Mucosa of rectum (tissue), 2 donors: ENCODE measurements at regions not wholly inside any gene's neighbourhood (a gene's known extent, or its start where the extent isn't known, plus 50 kb on each side); places are given as distances from the start of the nearest gene placed in this dataset.
"Not testable (repeated sequence)": the region's sequence is repeated elsewhere in the genome, so short reads cannot be mapped to it uniquely, and the experiment has no call there.

Experiments
- H3K27ac ChIP-seq, 2 donors: one replicate each; pipeline ENCODE4 v1.7.0; 2013; ENCODE audit warnings: inconsistent platforms in 2 of 2, low read depth in 2 of 2, low read length in 2 of 2
- H3K27me3 ChIP-seq, 2 donors: one replicate each; pipeline ENCODE4 v1.7.0; 2013; ENCODE audit warnings: low read length in 2 of 2; ENCODE audit not compliant: control insufficient read depth in 2 of 2, insufficient read depth in 2 of 2
- H3K36me3 ChIP-seq, 2 donors: one replicate each; pipeline ENCODE4 v1.7.0; 2013; ENCODE audit warnings: low read length in 2 of 2; ENCODE audit not compliant: control insufficient read depth in 2 of 2, insufficient read depth in 2 of 2
- H3K4me1 ChIP-seq, 2 donors: one replicate each; pipeline ENCODE4 v1.7.0; 2013; ENCODE audit warnings: low read length in 2 of 2, mild to moderate bottlenecking in 1 of 2; ENCODE audit not compliant: control insufficient read depth in 2 of 2, insufficient read depth in 2 of 2
- H3K4me3 ChIP-seq, 2 donors: one replicate each; pipeline ENCODE4 v1.7.0; 2013; ENCODE audit warnings: low read length in 2 of 2
- H3K9ac ChIP-seq, 2 donors: one replicate each; pipeline ENCODE4 v1.7.0; 2013; ENCODE audit warnings: low read length in 2 of 2, low read depth in 1 of 2, mild to moderate bottlenecking in 1 of 2
- H3K9me3 ChIP-seq, 2 donors: one replicate each; pipeline ENCODE4 v1.7.0; 2013; ENCODE audit warnings: low read length in 2 of 2; ENCODE audit not compliant: control insufficient read depth in 2 of 2
- donor health status: healthy.
- donor health status: Normal muscosa, but diverticular disease.

DNA sequence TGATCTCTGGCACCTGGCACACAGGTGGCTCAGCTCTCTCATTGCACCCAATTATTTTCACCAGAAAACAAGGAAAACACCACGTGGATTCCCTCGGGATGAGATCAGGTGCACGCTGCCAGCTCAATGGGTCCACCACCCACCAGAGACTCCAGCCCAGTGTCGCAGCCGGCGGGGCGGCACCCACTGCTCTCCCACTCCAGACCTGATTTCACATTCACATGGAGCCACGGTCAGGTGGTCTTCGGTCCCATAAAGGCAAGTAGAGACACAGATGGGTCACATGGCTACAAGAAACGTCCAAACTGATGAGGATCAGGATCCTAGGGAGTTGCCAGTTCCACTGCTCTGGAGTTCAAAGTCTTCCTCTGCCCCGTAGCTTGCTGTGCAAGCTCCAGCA is 217.6 kb downstream of the ANKRD30B start:
- H3K9me3 ChIP-seq: no peaks in the 10 kb centered on the region
- H3K4me3 ChIP-seq: no peak overlapping the region
- H3K27ac ChIP-seq: no peak overlapping the region
- H3K36me3 ChIP-seq: no peaks in the 10 kb centered on the region
- H3K27me3 ChIP-seq: no peaks in the 10 kb centered on the region
- H3K4me1 ChIP-seq: no peaks in the 10 kb centered on the region
- H3K9ac ChIP-seq: no peak overlapping the region

DNA sequence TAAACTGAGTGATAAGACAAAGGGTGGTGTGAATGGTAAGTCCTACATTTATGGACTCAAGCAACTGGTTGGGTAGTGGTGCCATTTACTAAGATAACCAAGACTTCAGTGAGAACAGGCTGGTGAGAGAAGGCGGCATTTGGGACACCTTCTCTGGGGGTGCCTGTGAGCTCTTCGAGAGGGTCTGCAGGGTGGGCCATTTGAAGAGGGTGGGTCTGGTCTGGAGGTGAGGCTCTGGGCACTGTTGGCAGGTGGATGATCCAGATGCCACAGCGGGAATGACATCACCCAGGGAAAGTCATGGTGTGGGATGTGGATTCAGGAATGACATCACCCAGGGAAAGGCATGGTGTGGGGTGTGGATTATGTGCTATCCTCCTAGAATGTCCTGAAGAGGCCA is 219.3 kb downstream of the ANKRD30B start:
- H3K27me3 ChIP-seq, H3K4me1 ChIP-seq, H3K36me3 ChIP-seq, H3K27ac ChIP-seq, H3K9ac ChIP-seq, H3K4me3 ChIP-seq, H3K9me3 ChIP-seq: not testable (repeated sequence)

DNA sequence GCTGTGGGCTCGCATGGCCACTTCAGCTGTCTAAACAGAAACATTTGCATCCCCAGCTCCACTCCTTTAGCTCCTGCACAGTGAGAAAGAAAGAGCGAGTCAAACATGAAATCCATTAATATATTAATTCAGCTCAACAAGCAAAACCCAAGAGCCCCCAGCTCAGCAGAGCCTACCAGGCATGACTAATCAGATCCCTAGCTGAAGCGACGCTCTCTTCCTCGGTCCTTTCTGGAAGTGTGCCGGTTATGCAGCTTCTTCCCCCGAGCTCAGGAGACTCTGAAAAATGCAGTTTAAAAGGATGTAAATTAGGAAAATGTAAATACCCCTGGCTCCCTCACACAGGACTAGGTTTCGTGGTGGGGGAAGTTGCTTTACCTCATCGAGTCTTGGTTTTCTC is 221.5 kb downstream of the ANKRD30B start:
- Histone ChIP-seq H3K27ac (no peak overlapping the region), H3K9ac (no peak overlapping the region), H3K27me3 (no peaks in the 10 kb centered on the region), H3K4me1 (no peaks in the 10 kb centered on the region), H3K4me3 (no peak overlapping the region), H3K36me3 (no peaks in the 10 kb centered on the region), H3K9me3 (no peaks in the 10 kb centered on the region)

DNA sequence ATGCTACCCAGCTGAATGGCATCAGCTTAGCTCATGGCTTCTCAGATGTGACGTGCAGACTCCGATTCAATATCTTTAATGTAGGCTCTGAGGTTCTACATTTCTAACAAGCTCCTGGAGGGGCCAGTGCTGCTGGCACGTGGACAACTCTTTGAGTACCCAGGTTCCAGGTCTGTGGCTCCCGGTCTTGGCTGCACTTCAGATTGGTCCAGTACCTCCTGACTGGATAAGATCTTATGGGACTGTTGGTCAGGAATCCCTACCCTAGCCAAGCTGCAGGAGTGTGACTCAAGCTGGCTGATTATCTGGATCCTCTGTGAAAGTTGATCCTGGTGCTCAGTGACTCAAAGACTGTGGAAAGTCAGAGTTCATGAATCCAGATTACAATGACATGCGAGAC is 222.1 kb downstream of the ANKRD30B start:
- H3K27ac ChIP-seq: no peak overlapping the region
- no peaks in the 10 kb centered on the region for H3K27me3 ChIP-seq
- H3K4me3 ChIP-seq: no peak overlapping the region
- no peaks in the 10 kb centered on the region for H3K36me3 ChIP-seq
- no peak overlapping the region for H3K9ac ChIP-seq
- H3K9me3 ChIP-seq: no peaks in the 10 kb centered on the region
- no peaks in the 10 kb centered on the region for H3K4me1 ChIP-seq

DNA sequence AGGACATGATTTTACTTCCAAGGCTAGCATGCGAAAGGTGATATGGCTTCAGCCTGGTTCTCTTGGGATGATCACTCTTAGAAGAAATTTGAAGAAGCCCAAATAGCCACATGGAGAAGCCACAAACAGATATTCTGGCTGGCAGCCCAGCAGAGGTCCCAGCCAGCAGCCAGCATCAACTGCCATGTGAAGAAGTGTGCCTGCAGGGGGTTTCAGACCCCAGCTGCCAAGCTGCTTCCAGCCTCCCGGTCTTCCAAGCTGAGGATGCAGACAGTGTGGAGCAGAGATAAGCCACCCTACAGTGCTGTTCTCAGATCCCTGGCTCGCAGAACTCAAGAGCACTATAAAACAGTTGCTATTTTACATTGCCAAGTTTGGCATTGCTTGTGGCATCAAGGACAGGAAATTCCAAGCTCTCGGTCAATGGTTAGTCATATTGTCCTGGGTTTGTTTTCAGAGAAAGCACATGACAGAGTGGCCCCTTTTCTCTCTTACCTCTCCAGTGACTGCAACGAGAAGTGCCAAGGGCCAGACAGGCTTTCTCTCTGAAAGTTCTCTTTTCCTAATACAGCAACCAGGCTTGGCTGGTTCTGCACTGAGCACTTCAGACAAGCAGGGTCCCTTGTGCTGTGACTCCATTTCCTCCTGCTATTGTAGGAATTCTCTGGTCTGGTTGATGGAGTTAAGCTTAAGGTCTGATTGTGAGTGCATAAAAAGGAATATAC is 223.7 kb downstream of the ANKRD30B start:
- Histone ChIP-seq H3K27ac (no peak overlapping the region), H3K4me3 (no peak overlapping the region), H3K9ac (no peak overlapping the region), H3K27me3 (no peaks in the 10 kb centered on the region), H3K9me3 (no peaks in the 10 kb centered on the region), H3K4me1 (no peaks in the 10 kb centered on the region), H3K36me3 (no peaks in the 10 kb centered on the region)

DNA sequence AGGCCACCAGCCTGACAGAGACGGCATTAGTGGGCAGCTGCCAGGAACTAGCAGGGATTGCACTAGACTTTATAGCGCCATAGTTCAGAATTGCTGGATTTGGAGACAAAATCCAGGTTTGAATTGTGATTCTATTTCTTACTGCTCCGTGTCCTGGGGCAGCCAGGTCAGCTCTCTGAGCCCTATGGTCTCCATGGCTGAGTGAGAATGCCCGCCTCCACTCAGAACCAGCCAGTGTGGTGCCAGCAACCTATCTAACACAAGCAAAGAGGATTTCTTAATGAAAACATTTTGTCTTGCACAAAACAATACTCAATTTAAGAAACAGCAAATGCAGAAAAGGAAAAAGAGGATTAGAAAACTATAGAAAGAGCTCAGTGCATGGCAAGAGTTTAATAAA is 225.4 kb downstream of the ANKRD30B start:
- not testable (repeated sequence) for H3K4me1 ChIP-seq

DNA sequence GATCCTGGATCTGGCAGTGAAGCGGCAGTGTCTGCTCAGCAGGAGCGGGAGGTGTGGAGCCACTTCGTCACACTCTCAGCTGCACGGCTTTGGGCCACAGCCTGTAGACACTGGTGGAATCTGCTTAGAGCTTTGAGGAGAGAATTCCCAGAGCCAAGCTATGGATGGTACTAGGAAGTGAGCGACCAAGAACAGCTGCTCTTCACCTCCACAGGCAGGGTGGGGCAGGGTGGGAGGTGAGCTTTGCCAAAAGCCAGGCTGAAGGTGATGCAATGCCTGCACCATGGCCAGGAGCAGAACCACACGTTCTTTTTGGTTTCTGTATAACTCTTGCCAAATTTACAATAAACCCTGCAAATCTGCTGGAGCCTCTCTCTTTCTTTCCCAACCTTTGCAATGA is 226.1 kb downstream of the ANKRD30B start:
- Histone ChIP-seq H3K27ac (no peak overlapping the region), H3K27me3 (no peaks in the 10 kb centered on the region), H3K4me3 (no peak overlapping the region), H3K9me3 (no peaks in the 10 kb centered on the region), H3K9ac (no peak overlapping the region), H3K36me3 (no peaks in the 10 kb centered on the region), H3K4me1 (no peaks in the 10 kb centered on the region)

More for the DNA sequence above, 225.4 kb downstream of the ANKRD30B start:
- H3K27ac ChIP-seq, H3K9me3 ChIP-seq, H3K27me3 ChIP-seq, H3K4me3 ChIP-seq, H3K9ac ChIP-seq, H3K36me3 ChIP-seq: not testable (repeated sequence)

DNA sequence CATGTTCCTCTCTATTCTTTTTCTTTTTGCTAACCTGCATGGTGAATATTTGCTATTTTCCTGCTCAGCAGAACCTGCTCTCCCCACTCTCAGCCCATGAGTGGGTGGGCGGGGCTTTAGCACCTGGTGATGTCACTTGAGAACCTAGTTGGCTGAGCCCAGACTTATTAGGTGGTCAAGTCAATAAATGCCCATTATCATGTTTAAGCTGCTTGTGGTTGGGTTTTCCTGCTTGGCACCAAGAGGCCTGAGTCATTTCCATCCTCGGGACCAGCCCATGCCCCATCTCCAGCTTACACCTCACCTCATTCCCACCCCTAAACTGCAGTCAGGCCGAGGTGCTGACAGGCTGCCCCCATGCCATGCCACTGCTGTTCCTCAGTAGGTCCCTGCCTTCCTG is 226.6 kb downstream of the ANKRD30B start:
- no peaks in the 10 kb centered on the region for H3K36me3 ChIP-seq
- H3K27ac ChIP-seq: no peak overlapping the region
- no peaks in the 10 kb centered on the region for H3K9me3 ChIP-seq
- no peak overlapping the region for H3K9ac ChIP-seq
- H3K27me3 ChIP-seq: no peaks in the 10 kb centered on the region
- no peaks in the 10 kb centered on the region for H3K4me1 ChIP-seq
- no peak overlapping the region for H3K4me3 ChIP-seq

DNA sequence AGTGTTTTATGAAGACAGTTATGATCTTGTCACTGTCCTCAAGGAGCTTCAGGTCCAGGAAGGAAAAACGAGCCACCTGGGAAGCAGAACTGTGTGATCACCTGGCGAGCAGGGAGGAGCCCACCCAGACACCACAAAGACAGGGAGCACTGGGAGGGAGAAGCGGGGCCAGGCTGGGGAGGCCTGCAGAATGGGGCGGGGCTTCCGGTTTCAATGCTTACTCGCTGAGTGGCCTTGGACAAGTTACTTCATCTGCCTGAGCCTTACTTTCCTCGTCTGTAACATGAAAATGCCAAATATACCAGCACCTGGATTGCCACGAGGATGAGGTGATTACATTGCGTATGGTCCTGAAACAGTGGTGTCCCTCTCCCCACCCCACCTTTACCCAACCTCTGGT is 227.5 kb downstream of the ANKRD30B start:
- H3K4me1 ChIP-seq: no peaks in the 10 kb centered on the region
- H3K9ac ChIP-seq: no peak overlapping the region
- no peaks in the 10 kb centered on the region for H3K9me3 ChIP-seq
- no peaks in the 10 kb centered on the region for H3K27me3 ChIP-seq
- H3K27ac ChIP-seq: no peak overlapping the region
- H3K36me3 ChIP-seq: no peaks in the 10 kb centered on the region
- H3K4me3 ChIP-seq: no peak overlapping the region

DNA sequence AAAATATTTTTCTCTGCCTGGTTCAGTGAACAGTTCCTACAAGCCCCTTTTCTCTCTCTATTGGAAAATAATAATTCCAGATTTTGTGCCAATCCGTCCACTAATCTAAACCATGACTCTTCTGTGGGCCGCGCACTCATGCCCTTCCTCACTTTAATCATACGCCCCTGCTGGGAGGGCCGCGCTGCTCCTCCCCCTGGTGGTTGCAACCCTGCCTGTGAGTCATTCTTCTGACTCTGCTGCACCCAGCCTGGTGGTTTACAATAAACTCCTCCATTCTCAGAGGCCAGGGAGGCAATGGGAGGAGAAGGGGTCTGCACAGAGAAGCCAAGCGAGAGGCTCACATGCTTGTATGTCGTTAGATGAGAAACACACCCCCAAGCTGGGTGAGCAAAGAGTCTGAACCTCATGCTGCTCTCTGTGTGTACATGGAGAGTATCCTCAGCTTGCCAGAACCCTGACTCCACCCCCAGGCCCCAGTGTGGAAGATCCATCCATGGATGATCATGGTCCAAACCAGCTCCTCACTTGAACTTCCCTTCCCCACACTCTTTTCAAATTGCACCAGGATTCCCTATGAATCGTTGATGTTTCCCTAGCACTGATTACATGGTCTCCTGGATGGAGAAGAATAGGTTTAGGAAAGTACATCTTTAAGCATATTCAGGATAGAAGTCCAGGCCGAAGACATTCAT is 228.9 kb downstream of the ANKRD30B start:
- Histone ChIP-seq H3K27ac (no peak overlapping the region), H3K9me3 (no peaks in the 10 kb centered on the region), H3K27me3 (no peaks in the 10 kb centered on the region)

More for the DNA sequence above, 228.9 kb downstream of the ANKRD30B start:
- no peak overlapping the region for H3K9ac ChIP-seq
- no peak overlapping the region for H3K4me3 ChIP-seq
- H3K4me1 ChIP-seq: no peaks in the 10 kb centered on the region
- no peaks in the 10 kb centered on the region for H3K36me3 ChIP-seq
